Inflammatory macrophage treated with lipopolysaccharide for 4 hours (primary cell): ENCODE measurements at regions not wholly inside any gene's neighbourhood (a gene's known extent, or its start where the extent isn't known, plus 50 kb on each side); places are given as distances from the start of the nearest gene placed in this dataset.
A peak's percentile ranks its signal among the peaks of the same experiment; 100 is the strongest.

Experiments
- DNase-seq: peaks from one replicate; pipeline ENCODE4 v3.0.0-alpha.2; 2020

- no peak for DNase-seq
Measured at GRCh38 chr2:156158808-156159207, 173.7 kb downstream of the NR4A2 start.

DNA sequence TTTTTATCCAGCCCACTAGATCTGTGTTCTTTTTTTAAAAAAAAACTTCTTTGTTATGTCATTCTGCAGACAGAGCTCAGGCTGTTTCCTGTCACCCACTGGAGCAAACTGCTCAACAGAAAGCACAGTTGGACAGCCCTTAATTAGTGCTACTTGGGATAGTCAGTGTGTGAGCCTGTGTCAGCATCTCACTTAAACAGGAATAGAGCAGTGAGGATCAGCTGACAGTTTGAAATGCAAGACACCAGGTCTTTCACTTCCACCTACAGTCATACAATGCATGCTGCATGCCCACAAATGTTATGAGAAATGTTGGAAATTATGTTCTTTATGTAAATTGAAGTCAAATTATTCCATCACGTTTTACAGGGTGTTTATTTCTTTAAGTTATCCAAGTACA is 174.9 kb downstream of the NR4A2 start:
- DNase-seq: peak; percentile 15

DNA sequence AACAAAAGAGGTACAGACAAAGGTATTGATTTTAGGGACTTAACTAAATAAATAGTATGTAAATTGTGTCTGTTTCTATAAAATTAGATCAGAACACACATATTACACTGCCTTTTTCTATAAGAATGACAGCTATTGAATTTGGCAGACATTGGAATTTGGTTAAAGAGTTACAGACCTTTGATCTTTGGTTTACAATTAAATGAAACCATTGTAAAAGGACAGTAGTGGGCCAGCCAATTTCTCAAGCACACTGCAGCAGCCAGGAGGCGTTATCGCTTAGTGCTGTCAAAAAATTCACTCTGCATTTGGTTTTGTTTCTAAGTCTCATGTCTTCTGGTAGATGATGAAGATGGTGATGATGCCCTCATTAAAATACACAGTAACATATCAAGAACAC is 175.9 kb downstream of the NR4A2 start:
- DNase-seq: no peak

DNA sequence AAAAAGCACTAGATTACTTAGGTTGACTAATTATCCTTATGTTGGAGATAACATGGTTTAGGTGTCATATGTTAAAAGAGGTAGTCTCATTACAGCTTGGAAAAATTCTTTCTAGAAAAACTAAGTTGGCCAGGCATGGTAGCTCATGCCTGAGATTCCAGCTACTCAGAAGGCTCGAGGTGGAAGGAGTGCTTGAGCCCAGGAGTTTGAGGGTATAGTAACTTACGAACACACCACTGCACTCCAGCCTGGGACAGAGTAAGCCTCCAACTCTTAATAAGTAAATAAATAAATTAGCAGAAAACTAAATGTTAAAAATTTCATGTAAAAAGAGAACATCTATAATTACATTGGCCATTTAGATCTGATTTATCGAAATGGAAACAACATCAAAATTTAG is 177.2 kb downstream of the NR4A2 start:
- DNase-seq: no peak

GRCh38 chr2:156151351-156151750 is 181.2 kb downstream of the NR4A2 start:
- DNase-seq: no peak

GRCh38 chr2:156147594-156148330 is 184.8 kb downstream of the NR4A2 start:
- DNase-seq: no peak

GRCh38 chr2:156145976-156146375 is 186.5 kb downstream of the NR4A2 start:
- no peak for DNase-seq

DNA sequence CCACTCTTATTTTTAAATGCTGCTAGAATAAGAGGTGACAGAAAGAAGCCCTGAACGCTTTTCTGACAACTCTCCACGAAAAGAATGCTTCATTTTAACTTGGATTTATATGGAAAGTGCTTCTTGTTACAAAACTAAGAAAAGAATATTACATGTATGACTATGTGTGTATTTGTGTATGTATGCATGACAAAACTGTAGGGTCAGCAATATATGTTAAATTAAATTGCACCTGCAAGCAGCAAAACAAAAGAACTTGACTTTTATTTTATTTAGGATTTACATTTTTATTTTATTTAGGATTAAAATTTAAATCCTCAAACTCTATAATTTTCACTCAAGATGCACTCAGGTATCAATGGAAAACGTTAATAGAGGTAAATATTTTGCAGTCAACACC is 187.1 kb downstream of the NR4A2 start:
- no peak for DNase-seq

DNA sequence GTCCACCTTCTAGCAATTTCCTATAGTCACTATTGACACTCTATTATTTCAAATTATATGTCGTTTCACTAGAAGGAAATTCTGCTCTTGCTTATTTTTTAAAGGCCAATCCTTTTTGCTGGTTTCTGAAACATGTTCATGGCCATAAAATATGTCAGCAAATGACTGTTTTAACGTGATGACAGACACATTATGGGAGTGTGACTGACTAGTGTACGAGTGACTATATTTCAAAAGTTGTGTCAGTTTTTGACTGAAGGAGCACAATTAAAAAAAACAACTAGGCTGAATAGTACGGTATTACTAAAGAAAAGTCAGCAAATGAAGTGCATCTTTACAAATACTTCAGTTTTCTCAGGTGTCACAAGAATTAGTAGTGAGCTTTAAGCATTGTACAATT is 196.0 kb downstream of the NR4A2 start:
- DNase-seq: no peak

- no peak for DNase-seq
Measured at GRCh38 chr2:156134887-156135286, 197.6 kb downstream of the NR4A2 start.

- no peak for DNase-seq
Measured at GRCh38 chr2:156132941-156133340, 199.6 kb downstream of the NR4A2 start.

GRCh38 chr2:156132130-156132529 is 200.4 kb downstream of the NR4A2 start:
- DNase-seq: no peak

- DNase-seq: no peak
Measured at GRCh38 chr2:156129227-156129626, 203.3 kb downstream of the NR4A2 start.

DNA sequence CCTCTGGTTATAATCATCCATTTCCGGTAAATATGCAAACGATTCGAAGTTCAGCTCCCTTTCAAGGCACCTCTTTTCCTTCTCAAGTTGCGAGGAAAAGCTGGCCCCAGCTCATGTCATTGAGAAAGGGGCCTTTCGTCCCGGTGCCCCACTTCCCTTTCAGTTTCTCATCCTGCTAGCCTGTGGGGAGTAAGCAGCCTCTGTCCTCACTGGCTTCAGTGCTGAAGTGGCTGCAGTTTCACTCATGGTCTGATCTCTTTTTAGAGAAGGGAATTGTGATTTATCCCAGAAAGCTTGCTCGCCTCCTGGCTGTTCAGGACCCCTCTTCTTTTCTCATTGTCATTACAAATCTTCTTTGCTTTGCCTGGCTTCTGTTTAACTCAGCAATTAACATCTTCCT is 207.5 kb downstream of the NR4A2 start:
- no peak for DNase-seq

GRCh38 chr2:156124458-156124857 is 208.1 kb downstream of the NR4A2 start:
- DNase-seq: no peak

DNA sequence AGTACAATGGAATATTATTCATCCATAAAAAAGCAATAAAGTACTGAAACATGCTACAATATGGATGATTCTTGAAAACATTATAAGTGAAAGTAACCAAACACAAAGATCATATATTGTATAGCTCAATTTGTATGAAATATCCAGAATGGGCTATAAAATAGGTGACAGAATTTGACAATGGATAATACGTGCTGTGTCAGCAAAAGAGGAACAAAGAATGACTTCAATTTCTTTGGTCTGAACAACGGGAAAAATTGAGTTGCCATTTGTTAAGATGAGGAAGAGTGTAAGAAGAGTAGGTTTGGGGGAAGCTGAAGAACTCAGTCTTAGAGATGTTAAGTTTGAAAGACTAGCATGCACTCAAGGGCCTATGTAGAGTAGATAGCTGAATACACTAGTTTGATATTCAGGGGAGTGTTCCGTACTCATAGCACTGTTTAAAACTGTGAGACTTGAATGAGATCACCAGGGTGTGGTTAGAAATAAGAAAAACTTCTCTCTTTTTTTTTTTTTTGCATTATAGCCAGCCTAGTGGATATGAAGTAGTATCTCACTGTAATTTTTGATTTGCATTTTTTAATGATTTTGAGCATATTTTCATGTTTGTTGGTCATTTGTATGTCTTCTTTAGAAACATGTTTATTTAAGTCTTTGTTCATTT is 213.6 kb downstream of the NR4A2 start:
- DNase-seq: no peak

- no peak for DNase-seq
Measured at GRCh38 chr2:156116113-156116512, 216.4 kb downstream of the NR4A2 start.

GRCh38 chr2:156115338-156115737 is 217.2 kb downstream of the NR4A2 start:
- no peak for DNase-seq

GRCh38 chr2:156112323-156112722 is 220.2 kb downstream of the NR4A2 start:
- no peak for DNase-seq

- peak; percentile 46 for DNase-seq
Measured at GRCh38 chr2:156110890-156111289, 221.6 kb downstream of the NR4A2 start.

- no peak for DNase-seq
Measured at GRCh38 chr2:156099382-156099781, 233.1 kb downstream of the NR4A2 start.

DNA sequence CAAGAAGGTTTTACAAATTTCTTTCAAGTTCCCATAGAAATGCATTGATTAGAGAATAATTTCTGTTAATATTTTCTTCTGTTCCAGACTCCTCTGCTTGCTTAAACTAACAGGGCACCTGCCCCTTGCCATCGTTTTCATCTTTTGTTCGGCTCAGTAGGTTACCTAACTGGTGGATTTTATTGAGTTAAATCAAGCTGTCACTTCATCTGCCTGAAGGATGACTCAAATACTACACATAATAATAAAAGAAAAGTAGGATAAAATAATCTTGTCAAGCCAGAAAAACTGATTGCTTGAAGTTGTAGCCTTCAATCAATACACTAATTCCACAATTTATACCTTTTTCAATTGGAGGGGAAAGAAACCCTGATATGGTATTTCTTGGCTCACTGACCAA is 234.0 kb downstream of the NR4A2 start:
- no peak for DNase-seq

- no peak for DNase-seq
Measured at GRCh38 chr2:156088587-156088986, 243.9 kb downstream of the NR4A2 start.

- DNase-seq: no peak
Measured at GRCh38 chr2:156087875-156088274, 244.6 kb downstream of the NR4A2 start.
